ENCODE measurements at regions not wholly inside any gene's neighbourhood (a gene's known extent, or its start where the extent isn't known, plus 50 kb on each side); places are given as distances from the start of the nearest gene placed in this dataset.

DNA sequence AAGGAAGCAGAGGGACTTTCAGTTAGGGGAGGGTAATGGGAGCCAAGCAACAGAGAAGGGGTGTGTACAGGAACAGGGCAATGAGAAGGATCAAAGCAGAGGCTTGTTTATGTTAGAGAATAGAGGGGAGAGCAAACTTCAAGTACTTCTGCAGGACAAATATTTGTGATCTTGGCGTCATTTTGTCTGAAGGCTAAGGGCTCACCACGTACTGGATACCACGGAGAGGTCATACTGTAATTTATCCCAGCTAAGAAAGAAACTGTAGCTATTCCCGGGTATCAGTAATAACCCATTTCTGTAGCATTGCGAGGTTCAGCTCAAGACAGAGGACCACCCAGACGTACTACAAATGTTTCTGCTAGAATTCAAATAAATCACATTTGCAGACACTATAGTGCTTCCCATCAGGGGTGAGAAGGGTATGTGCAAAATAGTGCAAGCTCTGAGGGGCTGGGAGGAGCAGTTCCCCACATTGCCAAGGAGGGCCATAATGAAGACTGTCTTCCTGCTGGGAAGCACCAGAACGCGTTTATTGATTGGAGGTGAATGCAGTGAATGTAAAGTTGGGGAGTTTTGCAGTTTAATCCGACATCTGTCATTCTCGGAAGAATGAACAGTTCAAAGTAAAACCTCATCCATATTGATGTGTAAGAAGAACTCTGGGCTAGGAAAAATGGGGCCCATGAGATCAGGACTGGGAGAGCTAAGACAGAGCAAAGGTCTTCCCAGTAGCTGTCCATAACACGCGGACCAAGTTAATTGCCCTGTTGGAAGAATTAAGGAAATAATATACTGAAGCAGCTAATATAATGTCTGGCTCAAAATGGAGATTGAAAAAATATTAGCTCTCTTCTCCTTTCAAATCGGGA, 136.9 kb downstream of the RWDD3 start:
- no peak for DNase-seq

DNA sequence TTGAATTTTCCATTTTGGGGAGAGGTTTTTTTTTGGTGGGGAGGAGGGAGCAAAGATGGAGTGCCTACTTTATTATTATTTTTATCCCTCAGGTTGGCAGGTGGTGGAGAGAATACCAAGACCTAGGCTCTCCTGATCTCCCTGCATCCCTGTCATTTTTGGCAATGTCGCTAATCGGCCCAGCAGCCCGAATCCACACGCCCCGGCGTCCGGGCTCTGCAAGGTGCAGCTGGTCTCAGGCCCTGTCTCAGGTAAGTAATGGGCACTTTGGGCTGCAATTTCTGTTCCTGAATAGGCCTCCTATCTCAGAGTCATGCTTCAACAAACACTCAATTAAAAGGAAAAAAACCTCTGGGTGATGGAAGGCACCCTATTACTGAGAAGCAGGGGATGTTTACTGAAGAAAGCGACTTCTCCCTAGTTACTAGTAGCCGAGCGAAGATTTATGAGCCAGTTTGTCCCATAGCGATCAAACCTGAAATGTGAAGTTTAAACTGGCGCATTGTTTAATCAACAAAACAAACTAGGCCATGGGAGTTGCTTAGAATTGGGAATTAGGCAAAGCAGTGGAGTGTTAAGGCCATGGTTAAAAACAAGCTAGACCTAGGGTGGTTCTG, 137.8 kb downstream of the RWDD3 start:
- DNase-seq = no peak

DNA sequence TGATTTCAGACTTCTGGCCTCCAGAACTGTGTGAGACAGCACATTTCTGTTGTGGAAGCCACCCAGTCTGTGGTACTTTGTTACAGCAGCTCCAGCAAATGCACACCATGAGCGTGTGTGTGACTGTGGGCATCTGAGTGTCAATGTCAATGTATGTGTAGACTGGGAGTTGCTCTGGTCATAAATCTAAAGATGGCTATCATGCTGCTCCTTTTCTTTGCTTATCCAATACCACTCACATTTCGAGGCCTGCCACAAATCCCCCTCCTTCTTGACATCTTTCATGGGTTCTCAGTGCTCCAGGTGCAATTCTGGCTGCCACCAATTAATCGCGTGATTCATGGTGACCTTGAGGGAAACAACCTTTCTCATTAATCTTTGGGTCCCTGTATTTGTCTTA, 141.2 kb downstream of the RWDD3 start:
- DNase-seq = no peak

DNA sequence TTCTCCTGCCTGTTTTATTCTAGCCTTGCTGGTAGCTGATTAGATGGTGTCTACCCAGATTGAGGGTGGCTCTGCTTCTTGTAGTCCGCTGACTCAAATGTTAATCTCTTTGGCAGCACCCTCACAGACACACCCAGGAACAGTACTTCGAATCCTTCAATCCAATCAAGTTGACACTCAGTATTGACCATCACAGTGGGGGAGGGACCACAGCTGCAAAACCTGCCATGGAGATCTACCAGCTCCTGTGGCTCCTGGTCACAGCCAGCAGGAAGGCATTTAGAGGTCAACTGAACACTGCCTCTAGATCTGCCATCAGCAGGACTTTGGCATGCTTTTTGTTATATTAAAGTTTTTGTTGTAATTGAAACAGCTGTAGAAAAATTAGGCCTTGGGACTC, 146.9 kb downstream of the RWDD3 start:
- no peak for DNase-seq

DNA sequence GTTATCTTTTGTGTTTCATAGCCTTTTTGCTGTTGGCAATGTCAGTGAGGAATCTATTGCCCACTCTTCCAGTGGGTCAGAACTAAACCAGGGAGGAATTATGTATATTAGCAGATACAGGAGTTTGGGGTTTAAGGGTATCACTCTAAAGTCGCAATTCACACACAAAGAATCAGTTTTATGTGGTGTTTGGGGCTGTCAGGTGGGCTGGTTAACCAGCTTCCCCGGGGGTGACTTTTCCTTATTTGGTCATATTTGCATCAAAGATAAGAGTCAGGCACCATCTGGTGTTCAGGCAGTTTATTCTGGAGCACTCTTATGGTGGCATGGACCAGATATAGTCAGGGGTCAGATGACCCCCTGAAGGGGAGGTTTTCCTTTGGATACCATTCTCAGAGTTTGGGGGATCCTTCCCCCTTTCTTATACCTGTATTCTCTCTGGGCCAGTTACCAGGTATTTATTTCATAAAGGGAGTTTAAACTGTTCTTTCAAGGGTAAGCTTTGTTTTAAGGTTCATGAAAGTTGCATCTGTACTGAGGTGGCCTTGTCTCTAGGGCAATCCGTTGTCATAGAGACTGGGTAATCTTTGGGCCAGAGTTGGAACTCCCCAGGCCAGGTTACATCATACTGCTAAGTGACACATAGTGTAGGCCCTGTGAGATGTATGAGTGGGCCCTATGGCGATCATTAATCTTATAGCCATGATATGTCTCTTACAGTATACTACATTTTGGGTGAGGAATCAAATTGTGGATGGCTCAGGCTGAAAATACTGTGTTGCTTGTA, 148.2 kb downstream of the RWDD3 start:
- no peak for DNase-seq

- DNase-seq = no peak
These were observed 149.1 kb downstream of the RWDD3 start for GRCh38 chr1:95383111-95383510.

DNA sequence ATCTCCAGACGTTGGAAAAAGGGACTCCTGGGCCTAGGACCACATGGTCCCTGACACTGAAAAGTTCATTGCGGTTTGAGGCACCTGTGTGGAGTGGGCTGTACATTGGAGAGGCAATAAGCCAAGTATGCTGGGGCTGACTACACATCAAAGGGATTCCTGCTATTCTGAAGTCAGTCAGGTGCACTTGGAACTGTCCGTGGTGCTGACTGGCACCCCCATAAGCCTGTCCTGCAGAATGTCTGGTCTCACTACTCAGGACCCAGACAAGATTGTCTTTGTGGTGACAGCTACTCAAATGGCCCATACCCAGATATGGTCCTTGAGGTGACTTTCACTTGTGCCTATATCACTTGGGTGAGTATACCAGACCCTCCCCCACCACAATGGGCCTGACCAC, 150.6 kb downstream of the RWDD3 start:
- peak; percentile 4 for DNase-seq

GRCh38 chr1:95386371-95386770, 152.4 kb downstream of the RWDD3 start:
- DNase-seq = no peak

DNA sequence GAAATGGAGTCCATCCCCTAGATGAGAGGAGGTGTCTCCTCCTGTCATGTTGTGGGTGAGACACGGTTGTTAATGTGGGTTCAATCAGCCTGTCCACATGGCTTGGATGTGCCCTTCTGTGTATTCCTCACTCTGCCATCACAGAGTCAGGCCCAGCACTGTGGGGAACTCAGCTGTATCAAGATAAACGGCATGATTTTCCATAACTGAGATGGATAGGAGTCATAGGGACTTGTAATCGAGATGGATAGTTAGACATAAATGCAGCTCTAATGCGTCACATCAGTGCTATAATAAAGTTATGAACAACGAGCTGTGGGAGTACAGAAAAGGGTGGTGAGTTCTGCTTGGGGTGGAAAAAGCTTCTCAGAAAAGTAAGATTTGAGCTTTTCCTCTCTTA, 152.9 kb downstream of the RWDD3 start:
- no peak for DNase-seq

DNA sequence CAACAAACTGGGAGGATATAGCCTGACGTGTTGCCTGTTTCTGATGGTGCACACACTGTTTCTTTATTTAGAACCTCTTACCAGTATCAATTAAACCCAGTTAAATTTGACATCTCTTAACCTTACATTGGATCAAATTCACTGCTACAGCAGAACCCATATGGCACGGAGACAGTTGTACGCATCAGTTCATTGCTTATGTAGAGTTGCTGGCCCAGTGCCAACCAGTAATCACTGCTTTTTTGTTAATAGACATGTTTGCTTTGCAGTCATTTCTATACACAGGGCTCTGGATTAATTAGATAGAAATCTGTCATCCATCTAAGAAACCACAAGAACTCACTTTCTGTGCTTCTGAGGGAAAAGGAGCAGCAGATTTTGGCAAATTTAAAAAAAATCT, 154.0 kb downstream of the RWDD3 start:
- no peak for DNase-seq

GRCh38 chr1:95393434-95393833, 159.4 kb downstream of the RWDD3 start:
- DNase-seq = no peak

DNA sequence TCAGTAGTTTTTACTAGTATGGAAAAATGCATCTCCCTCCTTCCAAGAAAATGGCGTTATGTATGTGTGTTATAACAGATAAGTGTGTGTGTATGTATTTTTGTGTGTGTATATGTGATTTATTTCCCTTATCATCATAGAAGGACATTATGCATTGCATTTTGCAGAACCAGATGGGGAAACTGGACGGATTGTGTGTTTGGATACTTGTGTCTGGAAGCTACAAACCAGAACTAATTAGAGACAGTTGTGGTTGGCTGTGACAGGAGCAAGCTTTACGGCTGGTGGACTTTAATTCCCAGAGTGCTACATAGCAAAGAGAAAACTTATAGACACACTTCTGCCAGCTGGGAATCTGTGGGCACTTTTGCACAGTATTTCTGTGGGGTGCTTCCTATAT, 162.5 kb downstream of the RWDD3 start:
- DNase-seq = no peak

DNA sequence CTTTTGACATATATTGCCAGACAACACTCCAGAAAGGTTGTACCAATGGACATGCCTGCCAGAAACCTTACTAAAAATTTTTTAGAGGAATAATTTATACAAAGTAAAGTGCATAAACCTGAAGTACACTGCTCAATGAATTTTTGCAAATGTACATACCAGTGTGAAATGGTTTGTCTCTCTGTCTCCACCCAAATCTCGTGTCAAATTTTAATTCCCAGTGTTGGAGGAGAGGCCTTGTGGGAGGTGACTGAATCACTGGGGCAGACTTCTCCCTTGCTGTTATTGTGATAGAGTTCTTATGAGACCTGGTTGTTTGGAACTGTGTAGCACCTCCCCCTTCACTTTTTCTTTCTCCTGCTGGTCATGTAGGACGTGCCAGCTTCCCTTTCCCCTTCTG, 168.8 kb downstream of the RWDD3 start:
- no peak for DNase-seq

GRCh38 chr1:95406279-95406678, 172.3 kb downstream of the RWDD3 start:
- no peak for DNase-seq

DNA sequence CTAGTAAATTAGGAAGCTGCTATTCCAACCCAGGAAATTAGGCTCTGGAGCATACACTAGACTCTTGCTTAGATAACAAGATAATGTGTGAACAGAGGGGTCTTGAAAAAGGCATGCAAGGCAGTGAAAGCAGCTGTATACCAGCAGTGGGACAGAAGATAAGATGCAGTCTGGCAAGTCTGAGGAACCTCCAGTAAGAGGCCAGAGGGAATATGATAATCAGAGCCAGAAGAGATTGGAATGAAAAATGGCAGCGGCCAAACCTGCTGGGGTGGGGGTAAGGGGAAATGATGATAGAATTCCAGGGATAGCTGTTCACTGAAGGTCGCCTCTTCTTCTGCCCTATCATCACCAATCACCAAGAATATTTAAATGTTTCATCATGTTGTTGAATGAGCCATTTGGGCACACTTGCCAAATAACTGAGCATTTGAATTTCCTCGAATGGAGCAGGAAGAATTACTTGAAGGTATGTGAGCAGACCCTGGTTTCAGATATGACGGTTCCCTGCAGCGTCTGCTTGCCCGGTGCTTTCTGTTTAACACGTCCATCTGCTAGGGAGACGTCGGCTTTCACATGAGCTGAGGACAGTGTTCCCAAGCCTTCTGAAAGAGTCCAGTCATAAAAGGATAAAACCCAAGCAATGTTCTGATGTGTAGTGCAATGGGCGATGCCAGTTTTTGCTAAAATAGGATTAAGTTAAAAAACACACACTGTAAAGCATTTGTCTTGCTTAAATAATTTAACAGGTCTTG, 173.3 kb downstream of the RWDD3 start:
- no peak for DNase-seq

DNA sequence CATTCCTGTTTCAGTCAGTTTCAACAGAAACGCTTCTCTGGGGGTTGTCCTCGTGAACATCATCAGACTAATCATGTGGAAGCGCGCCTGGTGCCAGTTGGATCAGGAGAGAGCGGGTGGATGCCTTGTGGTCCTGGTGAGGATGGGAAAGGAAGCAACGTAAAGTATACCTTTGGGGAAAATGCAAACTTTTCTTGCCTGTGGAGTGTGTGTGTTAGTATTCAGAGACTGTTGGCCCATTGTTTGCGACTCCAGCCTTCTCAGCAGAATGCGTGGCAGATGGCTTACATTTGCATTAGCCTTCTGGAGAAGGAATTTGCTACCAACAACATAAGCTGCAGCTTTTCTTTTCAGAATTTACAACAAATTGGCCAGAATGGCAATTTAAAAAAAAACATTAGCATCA, 173.9 kb downstream of the RWDD3 start:
- DNase-seq = no peak

- DNase-seq = no peak
These were observed 174.6 kb downstream of the RWDD3 start for GRCh38 chr1:95408507-95409136.

GRCh38 chr1:95409276-95409675, 175.3 kb downstream of the RWDD3 start:
- DNase-seq = no peak

- no peak for DNase-seq
These were observed 175.9 kb downstream of the RWDD3 start for GRCh38 chr1:95409901-95410300.

DNA sequence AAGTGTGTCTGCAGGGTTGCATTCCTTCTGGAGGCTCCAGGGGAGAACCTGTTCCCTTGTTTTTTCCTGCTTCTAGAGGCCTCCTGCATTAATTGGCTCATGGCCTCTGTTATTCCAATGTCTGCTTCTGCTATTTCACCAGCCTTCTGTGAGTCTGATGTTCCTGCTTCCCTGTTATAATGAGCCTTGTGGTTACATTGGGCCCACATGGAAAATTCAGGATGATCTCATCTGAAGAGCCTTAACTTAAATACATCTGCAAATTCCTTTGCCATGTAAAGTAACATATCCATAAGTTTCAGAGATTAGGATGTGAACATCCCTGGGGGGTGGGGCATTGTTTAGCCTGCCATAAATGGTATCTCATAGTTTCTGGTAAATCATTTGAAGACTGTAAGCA, 181.1 kb downstream of the RWDD3 start:
- no peak for DNase-seq

GRCh38 chr1:95426772-95427171, 192.8 kb downstream of the RWDD3 start:
- DNase-seq = no peak

DNA sequence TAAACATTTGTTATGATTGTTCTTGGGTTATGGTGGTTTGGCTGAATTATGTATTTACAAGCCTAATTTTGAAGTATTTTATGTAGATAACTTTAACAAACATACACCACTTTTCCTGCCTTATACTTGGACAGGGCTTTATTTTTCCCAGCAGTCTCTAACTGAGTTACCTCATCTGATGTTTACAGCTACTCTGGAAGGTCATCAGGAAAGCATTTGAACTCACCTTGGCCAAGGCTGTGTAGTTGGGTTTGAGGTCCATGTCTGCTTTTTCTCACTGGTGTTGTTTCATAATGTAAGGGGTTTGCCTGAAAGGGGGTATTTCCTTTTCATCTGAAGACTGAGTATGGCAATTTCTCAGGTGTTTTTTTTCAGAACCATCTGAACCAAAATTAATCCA, 193.5 kb downstream of the RWDD3 start:
- DNase-seq = no peak

- no peak for DNase-seq
These were observed 197.2 kb downstream of the RWDD3 start for GRCh38 chr1:95431235-95431634.

Data from GDM1 (cell line).